SKM-1 treated with dmso at 0.1 percent for 144 hours (cell line): ENCODE measurements at regions not wholly inside any gene's neighbourhood (a gene's known extent, or its start where the extent isn't known, plus 50 kb on each side); places are given as distances from the start of the nearest gene placed in this dataset.

Experiments
- DNase-seq: peaks from one replicate; lab custom pipeline; 2025; ENCODE audit not compliant: unreplicated experiment; lab: John Stamatoyannopoulos, UW

DNA sequence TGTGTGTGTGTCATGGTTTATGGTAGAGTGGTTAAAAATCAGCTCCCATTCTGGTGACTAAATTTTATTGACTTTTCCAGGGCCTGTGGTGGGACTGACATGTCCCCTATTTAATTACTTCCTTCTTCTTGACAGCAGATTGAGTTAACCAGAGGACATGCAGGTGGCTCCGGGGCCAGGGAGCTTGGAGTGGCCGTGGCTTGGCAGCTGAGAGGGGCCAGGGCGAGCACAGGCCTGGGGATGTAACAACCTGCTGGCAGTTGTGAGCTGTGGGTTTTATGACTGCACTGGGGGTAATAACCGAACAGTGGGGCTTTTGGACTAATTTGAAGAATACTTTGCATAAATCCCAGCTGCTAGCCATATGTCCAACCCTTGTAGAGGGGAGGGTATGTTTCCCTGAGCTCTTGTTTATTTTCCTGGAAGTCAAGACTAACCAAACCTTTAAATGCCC, 186.0 kb downstream of the MID1IP1 start:
- DNase-seq: no peak

DNA sequence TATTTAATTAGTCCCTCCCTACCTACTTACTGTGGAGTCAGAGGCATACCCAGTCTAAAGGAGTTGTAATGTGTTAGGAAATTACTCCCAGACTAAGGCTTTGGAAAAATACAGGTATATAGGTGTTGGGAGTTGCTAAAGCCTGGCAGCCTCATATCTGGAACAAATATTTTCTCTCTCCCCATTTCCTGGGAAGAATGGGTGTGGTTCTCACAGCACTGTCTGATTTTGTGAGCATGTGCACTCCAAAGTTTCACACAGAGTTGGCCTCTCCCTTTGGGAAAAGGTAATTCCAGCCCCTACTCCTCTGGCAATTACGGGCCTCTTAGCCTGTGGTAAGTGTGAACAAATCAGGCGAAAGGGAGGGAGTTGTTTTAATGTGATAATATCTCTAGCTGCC, 187.0 kb downstream of the MID1IP1 start:
- DNase-seq: no peak

DNA sequence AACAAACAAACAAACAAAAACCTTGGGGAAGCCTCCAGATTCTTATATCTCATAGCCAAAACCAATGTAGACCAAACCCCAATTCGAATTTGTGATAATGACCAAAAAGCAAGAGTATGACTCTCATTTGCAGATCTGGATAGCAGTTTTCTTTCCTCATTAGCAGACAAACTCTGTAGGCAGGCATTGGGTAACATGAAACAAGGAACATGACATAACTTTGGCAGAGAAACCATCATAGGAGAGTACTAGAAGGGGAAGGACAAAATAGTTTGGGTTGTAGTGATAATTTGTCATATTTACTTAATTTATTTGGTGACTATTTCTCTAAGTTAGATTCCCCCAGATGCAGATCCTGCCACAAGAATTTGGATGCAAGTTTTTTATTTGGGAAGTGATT, 187.8 kb downstream of the MID1IP1 start:
- no peak for DNase-seq

DNA sequence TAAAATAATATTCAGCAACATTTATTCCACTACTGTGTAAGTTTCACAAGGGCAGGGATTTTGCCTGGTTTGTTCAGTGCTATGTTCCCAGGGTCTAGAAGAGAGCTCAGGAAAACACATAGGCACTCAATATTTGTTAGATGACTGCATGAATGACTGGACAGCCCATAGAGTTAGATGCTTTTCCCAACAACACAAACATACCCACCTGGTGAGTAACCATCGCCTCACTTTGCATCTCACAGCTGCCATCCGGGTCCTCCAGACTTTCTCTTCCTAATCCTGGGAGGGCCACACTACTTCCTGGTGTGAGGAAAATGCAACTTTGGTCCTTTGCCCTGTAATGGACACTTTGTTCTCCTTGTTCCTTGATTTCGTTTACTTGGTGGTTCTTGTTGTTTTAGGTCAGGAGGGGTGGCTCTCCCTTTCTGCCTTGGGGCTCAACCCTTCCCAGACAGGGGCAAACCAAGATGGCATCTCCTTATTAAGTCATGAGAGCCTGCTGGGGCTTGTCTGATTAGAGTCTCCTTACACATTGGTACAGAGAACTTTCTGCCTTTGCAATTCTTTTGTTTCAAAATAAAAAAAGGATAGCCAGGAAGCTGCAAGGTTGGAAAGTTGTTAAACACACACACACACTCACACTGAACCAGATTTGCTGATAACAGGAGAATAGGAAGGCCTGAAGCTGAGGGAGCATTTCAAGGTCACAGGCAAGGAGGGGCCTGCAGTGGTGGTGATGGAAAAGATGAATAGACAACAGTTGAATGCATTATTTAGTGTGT, 190.6 kb downstream of the MID1IP1 start:
- no peak for DNase-seq

DNA sequence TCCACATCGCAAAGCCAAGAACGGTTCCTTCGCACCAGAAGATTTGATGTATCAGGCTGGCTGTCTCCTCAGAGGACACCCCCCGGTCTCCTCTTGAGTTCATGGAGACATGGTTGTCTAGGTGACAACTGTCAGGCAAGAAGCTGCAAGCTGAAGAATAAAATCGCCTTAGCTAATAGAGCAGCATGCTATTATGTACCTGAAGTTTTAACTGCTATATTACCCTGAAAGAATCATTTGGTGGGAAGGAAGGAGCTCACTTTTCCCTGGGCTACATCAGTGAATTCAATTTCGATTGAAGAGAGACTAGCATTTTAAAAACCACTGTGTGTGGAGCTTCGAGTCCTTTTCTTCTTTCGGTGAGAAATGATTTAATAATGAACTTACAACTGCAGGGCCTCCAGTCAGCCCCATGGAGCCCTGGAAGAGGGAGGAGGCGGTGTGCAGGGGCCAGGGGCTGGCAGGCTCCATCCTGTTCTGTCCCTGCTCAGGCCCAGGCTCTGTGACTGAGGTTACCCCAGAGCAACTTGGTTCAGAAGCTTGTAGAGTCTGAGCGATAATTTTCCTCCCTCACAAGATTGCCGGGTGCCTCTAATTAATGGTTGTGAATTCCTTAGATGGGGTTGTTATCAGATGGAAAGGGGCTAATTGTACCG, 191.3 kb downstream of the MID1IP1 start:
- DNase-seq: no peak

DNA sequence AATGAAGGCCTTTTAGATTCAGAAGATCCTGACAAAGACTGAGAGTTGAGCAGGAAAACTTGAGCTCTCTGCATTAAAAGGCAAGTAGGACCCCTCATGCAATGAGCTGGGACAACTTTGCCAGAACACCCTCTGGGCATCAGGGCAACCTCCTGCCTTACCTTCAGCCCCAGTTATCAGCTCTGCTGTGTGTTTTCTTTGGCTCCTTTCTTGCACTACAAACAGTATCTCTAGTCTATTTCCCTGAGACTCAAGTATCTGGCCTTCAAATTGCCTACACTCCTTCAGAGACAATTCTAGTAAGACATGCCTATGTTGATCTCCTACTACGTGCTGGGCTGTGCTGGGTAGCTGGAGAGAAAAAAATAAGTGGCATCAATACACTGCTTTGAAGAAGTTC, 192.2 kb downstream of the MID1IP1 start:
- no peak for DNase-seq

DNA sequence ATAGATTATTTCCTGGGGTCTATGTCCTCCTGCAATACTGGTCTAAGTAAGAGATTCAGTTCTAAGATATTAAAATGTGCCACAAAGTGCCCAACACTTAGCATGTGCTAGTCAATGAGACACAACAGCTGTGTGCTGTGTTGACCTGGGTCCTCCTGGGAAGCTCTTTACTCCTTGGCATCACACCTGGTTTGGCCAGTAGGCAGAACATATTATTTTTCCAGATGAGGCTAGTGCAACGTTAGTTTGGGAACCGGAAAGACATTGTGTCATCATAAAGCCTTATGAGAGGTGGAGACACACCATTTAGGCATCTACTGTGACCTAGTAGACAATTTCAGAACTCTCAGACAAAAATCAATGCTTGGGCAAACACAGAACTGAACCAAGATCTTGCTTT, 197.8 kb downstream of the MID1IP1 start:
- DNase-seq: no peak

DNA sequence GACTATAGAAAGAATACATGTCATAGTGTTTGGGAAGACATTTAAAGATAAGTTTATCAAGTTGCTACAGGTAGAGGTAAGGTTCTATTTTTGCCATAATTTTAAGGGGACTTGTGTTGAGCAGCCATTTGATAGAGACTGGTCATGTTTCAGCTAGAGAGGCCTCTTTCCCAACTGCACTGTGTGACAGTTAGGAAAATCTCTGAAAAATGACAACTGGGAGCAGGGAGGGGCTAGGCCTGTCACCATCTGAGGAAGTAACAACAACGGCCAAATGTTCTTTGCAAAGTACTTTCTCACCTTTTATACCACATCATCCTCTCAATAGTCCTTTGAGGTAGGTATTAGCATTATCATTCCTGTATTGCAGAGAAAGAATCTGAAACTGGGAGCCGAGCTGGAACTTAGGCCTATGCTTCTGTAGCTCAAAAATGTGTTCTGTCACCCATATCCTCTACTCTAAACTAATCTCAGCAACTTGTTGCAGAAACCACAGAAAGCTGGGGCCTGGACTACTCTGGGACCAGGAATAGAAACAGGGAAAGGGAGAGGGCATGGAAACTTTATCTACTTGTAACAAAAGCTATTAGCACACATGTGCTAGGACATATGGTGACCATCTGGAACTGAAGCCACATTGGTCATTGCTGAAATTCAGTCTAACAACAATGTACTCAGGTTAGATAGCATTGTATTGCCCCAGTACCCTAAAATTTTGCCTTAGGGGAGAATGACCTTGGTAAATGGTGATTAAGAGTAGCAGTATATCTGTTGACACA, 198.9 kb downstream of the MID1IP1 start:
- no peak for DNase-seq

DNA sequence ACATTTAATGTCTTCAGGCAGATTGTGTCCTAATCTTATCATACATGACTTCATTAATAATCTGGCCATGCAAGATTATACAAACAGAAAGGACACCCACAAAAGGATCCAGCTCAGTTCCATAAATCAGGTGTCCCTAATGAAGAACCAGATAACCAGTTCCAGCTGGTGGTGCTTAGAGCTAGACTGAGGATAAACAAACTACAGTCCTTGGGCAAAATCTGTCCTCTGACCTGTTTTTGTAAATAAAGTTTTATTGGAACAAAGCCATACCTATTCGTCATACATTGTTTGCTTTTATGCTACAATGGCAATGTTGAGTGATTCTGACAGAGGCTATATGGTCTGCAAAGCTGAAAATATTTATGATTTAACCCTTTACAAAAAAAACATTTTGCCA, 199.5 kb downstream of the MID1IP1 start:
- no peak for DNase-seq

DNA sequence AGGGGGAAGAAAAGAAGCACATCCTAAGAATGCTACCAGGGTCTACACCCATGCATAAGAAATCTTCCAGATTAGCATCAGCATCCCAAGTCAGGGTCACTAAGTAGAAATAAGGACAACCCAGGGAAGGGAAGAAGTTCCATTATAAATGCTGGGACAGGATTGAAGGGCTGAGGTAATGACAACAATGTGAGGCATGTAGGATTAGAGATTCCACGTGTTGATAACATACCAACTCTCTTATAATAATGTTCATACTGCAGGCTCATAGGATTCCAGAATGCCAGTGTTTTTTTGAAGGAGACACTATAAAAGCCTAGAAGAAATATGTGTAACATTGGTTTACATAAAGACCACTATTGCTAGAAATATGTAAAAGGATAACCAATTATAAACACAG, 201.2 kb downstream of the MID1IP1 start:
- no peak for DNase-seq

DNA sequence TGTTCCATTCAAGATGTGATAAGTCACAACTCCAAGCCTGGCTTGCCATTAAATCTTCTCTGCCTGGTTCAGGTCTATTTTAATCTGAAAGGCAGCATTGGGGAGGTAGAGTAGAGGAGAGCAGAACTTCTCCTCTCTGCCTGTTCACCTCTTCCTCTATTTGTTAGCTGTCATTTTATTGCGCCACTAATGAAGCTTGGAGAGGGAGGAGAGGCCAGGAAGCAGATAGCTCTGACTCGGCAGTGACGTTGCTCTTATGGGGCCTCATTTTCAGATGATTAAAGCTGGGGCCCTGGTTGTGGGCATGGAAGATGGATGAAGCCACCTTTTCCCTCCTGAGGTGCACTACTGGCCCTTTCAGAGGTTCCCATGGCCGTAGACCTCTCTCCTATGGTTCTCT, 207.3 kb downstream of the MID1IP1 start:
- peak; percentile 60 for DNase-seq

DNA sequence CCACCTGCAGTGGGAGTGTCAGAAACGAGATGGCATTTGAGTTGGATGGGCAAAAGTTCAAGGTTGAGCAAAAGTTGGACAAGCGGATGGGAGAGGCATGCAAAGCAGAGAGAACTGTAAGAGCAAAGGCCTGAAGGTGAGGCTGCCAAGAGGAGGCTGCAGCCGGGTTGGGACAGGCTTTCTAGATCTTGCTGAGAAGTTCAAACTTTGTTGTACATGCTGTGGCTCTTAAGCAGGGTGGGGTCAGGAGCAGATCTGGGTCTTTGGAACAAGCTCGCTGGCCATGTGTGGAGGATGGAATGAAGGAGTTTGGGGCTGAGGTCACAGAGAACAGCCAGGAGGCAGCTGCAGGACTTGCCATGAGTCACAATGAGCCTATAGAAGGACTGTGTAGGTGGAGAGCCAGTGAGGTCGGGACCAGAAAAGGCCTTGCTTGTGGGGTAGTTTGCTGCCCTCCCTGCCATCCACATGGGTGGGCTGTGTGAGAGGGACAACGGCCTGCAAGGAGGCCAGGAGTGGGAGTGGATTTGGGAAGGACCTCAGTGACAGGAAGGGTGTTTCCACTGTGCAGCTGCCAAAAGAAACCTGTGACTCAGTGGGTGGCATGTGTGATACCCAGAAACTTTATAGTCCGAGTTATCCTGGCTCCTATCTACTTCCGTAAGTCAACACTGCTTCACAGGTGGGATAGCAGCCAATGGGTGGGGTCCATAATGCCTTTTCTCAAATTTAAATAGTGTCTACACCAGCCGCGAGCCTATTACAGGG, 210.4 kb downstream of the MID1IP1 start:
- DNase-seq: no peak

DNA sequence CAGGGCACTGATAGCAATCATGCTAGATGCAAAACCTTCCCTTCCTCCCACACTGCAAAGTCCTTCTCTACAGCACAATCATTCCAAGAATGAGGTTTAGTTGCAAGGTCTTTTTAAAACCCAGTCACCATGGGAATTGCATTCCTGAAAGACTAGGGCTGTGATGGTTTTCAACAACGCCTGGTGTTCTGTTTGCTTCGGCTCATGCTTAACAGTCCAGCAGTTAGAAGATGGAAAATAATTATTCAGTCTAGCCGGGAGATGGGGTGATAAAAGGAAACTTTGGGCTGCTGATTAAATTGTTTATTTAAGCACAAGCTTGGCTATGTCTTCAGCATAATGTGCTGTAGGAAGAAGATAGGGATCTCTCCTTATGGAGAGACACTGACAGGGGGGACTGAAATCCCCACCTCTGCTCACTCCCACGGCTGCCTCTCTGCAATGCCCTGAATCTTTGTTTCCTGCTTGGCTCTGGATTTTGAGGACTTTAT, 211.4 kb downstream of the MID1IP1 start:
- DNase-seq: no peak

DNA sequence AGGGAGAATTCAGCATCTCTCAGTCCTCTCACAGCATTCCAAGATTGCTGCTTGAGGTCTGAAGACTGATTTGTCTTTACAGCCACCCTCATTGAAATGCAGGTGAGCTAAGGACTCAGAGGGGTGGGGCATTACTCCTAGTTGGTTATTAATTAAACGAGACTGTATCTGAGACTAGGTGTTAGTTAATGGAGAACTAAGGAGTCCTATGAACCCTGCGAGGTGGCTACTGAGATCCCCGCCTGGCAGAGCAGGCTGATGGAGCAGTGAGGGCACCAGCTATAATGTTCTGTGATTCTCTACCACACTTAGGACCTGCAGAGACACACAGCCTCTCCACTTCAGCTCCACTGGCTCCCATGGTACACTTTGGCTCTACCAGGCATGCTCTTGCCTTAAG, 215.3 kb downstream of the MID1IP1 start:
- DNase-seq: no peak

DNA sequence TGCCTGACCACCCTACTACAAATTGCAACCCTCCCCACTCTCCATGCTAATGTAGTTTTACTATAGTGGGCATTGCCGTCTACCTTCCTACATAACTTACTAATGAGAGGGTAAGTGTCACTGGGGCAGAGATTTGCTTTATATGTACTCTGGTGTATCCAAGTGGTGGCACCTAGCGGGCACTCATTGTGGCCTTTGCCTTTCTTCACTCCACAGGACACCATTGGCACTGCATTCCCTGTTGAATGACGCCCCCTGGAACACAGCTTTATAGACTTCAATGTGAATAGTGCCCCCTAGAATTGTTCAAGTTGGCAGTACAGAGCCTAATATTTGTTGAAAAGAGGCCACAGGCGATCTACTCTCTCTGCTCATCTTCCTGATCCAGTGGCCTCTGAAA, 215.8 kb downstream of the MID1IP1 start:
- no peak for DNase-seq

DNA sequence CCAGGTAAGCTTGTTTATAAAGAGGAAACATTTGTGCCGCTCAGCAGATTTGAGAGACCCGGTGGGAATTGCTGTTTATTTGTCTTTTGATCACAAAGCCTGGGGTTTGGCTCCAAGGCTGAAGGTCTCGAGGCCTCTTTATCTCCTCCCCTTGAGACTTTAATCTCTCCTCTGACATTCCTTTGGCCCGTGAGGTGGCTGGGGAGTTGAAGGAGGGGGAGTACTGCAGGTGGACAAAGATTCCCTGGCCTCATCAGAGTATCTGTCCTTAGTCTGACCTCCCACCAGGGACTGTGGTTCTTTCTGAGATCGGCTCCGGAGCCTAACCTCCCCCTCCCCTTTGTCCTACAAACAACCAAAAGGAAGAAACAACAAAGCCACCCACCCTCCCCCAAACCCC, 216.5 kb downstream of the MID1IP1 start:
- no peak for DNase-seq

DNA sequence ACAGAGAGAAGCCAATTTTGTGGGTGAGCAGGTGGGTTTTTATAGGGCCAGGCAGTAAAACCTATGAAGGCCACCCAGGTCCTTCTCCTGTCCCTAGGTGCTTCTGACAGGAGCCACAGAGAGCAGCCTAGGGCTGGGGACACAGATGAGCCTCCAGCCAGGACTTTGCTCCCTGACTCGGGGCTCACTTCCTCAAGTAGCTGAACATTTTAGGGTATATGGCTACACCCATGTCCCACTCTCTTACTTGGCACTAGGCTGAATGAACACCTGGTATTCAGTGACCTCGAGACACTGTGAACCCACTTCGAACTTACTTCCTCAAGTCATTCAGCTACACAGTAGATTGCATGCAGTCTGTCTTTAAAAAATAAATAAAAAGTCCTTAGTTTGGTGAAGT, 217.3 kb downstream of the MID1IP1 start:
- no peak for DNase-seq

DNA sequence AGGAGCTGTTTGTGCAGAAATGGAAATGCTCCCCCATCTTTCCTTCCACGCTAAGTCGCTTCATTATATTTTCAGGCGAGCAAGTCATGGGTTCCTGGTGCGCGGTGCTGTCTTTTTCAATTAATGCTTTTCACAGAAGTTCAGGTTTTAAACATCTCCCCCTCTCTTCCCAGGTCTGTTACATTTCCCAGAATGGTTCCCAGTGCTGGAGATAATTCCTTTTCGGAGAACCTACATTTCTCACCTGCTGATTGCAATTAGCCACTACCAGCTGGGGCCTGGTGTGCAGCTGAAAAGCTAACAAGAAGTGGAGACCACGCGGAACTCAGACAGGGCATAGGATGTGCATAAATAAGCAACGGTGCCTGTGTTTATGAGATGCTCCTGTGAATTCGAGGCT, 217.8 kb downstream of the MID1IP1 start:
- DNase-seq: no peak

DNA sequence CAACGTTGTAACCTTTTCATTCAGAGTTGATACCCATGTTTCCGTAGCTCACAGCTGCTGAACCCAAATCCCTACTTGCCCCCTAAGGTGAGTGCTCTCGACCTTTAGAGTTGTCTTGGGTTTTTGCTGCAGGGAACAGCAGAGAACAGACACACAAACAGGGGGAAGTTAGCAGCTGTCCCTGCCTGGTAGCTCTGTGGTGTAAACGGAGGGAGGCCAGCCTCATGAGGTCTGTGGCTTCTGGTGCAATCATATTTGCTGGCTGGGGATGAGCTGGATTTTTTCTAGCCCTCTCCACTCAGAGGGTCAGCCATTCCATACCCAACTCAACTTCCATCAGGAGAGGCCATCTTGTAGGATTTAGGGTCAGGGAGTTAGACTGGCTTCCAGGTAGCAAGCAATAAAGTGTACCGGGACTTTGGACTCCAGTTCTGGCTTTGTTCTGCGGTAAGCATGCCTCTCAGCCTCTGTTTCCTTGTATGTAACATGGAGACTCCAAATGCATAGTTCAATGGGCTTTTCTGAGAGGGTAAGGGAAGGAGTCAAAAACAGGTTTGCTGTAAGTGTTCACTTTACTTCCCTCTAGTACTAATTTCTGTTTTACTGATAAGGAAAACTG, 218.9 kb downstream of the MID1IP1 start:
- peak; percentile 39 for DNase-seq

DNA sequence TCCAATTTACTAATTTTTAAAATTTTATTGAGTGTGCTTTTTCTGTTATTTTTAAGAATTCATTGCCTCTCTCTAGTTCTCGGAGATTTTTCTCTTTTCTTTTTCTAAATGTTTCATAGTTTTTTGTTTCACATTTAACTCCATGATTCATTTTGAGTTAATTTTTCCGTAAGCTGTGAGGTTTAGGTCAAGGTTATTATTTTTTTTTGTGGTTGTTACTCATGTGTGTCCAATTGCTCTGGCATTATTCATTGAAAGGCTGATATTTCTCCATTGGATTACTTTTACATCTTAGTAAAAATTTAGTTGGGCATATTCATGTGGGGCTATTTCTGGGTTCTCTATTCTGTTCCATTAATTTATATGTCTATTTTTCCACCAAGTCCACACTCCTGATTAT, 220.8 kb downstream of the MID1IP1 start:
- no peak for DNase-seq

DNA sequence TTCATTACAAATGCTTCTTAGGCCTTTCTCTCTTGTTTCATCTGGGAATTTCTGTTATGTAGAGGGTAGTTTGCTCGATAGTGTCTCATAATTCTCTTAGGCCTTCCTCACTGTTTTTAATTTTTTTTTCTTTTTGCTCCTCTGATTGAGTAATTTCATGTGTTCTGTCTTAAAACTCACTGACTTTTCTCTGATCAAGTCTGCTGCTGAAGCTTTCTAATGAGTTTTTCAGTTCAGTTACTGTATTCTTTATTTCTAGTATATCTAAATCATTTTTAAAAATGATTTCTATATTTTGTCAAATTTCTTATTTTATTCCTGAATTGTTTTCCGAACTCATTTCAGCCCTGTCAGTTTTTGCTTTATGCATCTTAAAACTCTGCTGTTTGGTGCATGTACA, 228.0 kb downstream of the MID1IP1 start:
- DNase-seq: no peak
